Mesenchymal stem cell (in vitro differentiated cells and primary cell): ENCODE measurements at regions not wholly inside any gene's neighbourhood (a gene's known extent, or its start where the extent isn't known, plus 50 kb on each side); places are given as distances from the start of the nearest gene placed in this dataset.

Experiments
- DNase-seq: peaks from one replicate; pipeline ENCODE4 v3.0.0-alpha.2; 2013
- H2AFZ ChIP-seq: one replicate; pipeline ENCODE4 v1.6.1; 2013; ENCODE audit warnings: low read depth, mild to moderate bottlenecking, control low read depth, inconsistent platforms, low read length, moderate library complexity
- H2AK5ac ChIP-seq: 2 replicates; pipeline ENCODE4 v1.6.1; 2013; ENCODE audit warnings: low read length, moderate library complexity, mild to moderate bottlenecking, inconsistent platforms; ENCODE audit not compliant: severe bottlenecking
- H2BK120ac ChIP-seq: one replicate; pipeline ENCODE4 v1.6.1; 2013; ENCODE audit warnings: low read depth, mild to moderate bottlenecking, inconsistent platforms, low read length, moderate library complexity
- H2BK12ac ChIP-seq, 2 experiments: one replicate each; pipeline ENCODE4 v1.6.1; 2013; ENCODE audit warnings: inconsistent platforms in 2 of 2, low read length in 2 of 2, mild to moderate bottlenecking in 2 of 2, moderate library complexity in 2 of 2, control low read depth in 1 of 2
- H2BK15ac ChIP-seq: one replicate; pipeline ENCODE4 v1.6.1; 2013; ENCODE audit warnings: mild to moderate bottlenecking, low read depth, inconsistent platforms; ENCODE audit not compliant: poor library complexity, severe bottlenecking
- H2BK5ac ChIP-seq: 2 replicates; pipeline ENCODE4 v1.6.1; 2013; ENCODE audit warnings: low read depth, mild to moderate bottlenecking, low read length, control low read depth, inconsistent platforms; ENCODE audit not compliant: poor library complexity, severe bottlenecking
- H3K14ac ChIP-seq, 2 experiments: one replicate each; pipeline ENCODE4 v1.6.1; 2013; ENCODE audit warnings: inconsistent platforms in 2 of 2, low read length in 2 of 2, control low read depth in 1 of 2, mild to moderate bottlenecking in 1 of 2, moderate library complexity in 1 of 2
- H3K18ac ChIP-seq, 2 experiments: one replicate each; pipeline ENCODE4 v1.6.1; 2013; ENCODE audit warnings: inconsistent platforms in 2 of 2, low read length in 2 of 2, control low read depth in 1 of 2, low read depth in 1 of 2, mild to moderate bottlenecking in 1 of 2
- H3K23ac ChIP-seq, 2 experiments: one replicate each; pipeline ENCODE4 v1.6.1; 2013; ENCODE audit warnings: inconsistent platforms in 2 of 2, low read length in 2 of 2, mild to moderate bottlenecking in 2 of 2, moderate library complexity in 2 of 2, control low read depth in 1 of 2
- H3K27ac ChIP-seq: 2 replicates; pipeline ENCODE4 v1.5.1; 2013; ENCODE audit warnings: mild to moderate bottlenecking, moderate library complexity, low read length, control low read depth, inconsistent platforms; ENCODE audit not compliant: poor library complexity, severe bottlenecking
- H3K27me3 ChIP-seq, 2 experiments: 2 replicates each; pipeline versions ENCODE4 v1.6.1 to v1.7.0; 2013; ENCODE audit warnings: low read length in 2 of 2, mild to moderate bottlenecking in 2 of 2, moderate library complexity in 2 of 2, control low read depth in 1 of 2, inconsistent platforms in 1 of 2; ENCODE audit not compliant: control insufficient read depth in 1 of 2, insufficient read depth in 1 of 2
- H3K36me3 ChIP-seq, 2 experiments: 2 replicates each; pipeline versions ENCODE4 v1.6.1 to v1.7.0; 2013; ENCODE audit warnings: low read length in 2 of 2, control low read depth in 1 of 2, inconsistent platforms in 1 of 2, low read depth in 1 of 2, mild to moderate bottlenecking in 1 of 2; ENCODE audit not compliant: insufficient read depth in 2 of 2, control insufficient read depth in 1 of 2
- H3K4ac ChIP-seq, 2 experiments: one replicate each; pipeline ENCODE4 v1.6.1; 2013; ENCODE audit warnings: inconsistent platforms in 2 of 2, low read length in 2 of 2, mild to moderate bottlenecking in 2 of 2, moderate library complexity in 2 of 2, control low read depth in 1 of 2, low read depth in 1 of 2
- H3K4me1 ChIP-seq: 2 replicates; pipeline ENCODE4 v1.6.1; 2013; ENCODE audit warnings: low read depth, low read length, control low read depth; ENCODE audit not compliant: control insufficient read depth, insufficient read depth
- H3K4me2 ChIP-seq: 2 replicates; pipeline ENCODE4 v1.6.1; 2013; ENCODE audit warnings: low read length, mild to moderate bottlenecking, inconsistent platforms; ENCODE audit not compliant: poor library complexity, severe bottlenecking
- H3K4me3 ChIP-seq, 2 experiments: 2 replicates each; pipeline versions ENCODE4 v1.5.1 to v1.7.0; 2013; ENCODE audit warnings: low read length in 2 of 2, mild to moderate bottlenecking in 2 of 2, control low read depth in 1 of 2, low read depth in 1 of 2; ENCODE audit not compliant: insufficient read depth in 1 of 2
- H3K79me1 ChIP-seq: replicated peaks from 2 replicates; pipeline ENCODE4 v1.6.1; 2013; ENCODE audit warnings: mild to moderate bottlenecking, control low read depth, low read length, inconsistent platforms; ENCODE audit not compliant: poor library complexity, severe bottlenecking
- H3K9ac ChIP-seq: 2 replicates; pipeline ENCODE4 v1.7.0; 2013; ENCODE audit warnings: mild to moderate bottlenecking, low read length, moderate library complexity
- H3K9me3 ChIP-seq: 2 replicates; pipeline ENCODE4 v1.7.0; 2013; ENCODE audit warnings: mild to moderate bottlenecking, low read length; ENCODE audit not compliant: control insufficient read depth
- H4K8ac ChIP-seq: one replicate; pipeline ENCODE4 v1.6.1; 2013; ENCODE audit warnings: inconsistent platforms, mild to moderate bottlenecking, low read length, moderate library complexity
- H4K91ac ChIP-seq: one replicate; pipeline ENCODE4 v1.6.1; 2013; ENCODE audit warnings: mild to moderate bottlenecking, low read length, inconsistent platforms
- WGBS: methylation state at CpG from one replicate; pipeline ENCODE4 v1.1.7; 2013; ENCODE audit warnings: mixed read lengths; 5-methylcytosine and 5-hydroxymethylcytosine counted together

- no peak overlapping the region for H4K91ac ChIP-seq
- no peak overlapping the region for H3K4ac ChIP-seq
- H2BK12ac ChIP-seq, result no peak overlapping the region
- no peaks in the 10 kb centered on the region for H3K36me3 ChIP-seq
- no peak overlapping the region for H2BK15ac ChIP-seq
- no peak overlapping the region for H3K27ac ChIP-seq
- H3K9ac ChIP-seq, result no peak overlapping the region
- WGBS, result no CpG with 5 or more reads among the region's 2 CpGs
- H2BK120ac ChIP-seq, result no peak overlapping the region
- H3K23ac ChIP-seq, result no peak overlapping the region
- DNase-seq, result no peak
- H3K4me3 ChIP-seq, result no peak overlapping the region
- H3K27me3 ChIP-seq, result peaks cover 0 to 7% of the 10 kb centered on the region in 2 experiments
- no peak overlapping the region for H2AFZ ChIP-seq
- H3K14ac ChIP-seq, result no peak overlapping the region
- H2AK5ac ChIP-seq, result no peak overlapping the region
- no peak overlapping the region for H2BK5ac ChIP-seq
- H3K9me3 ChIP-seq, result peaks cover 4% of the 10 kb centered on the region
- no peaks in the 10 kb centered on the region for H3K79me1 ChIP-seq
- no peak overlapping the region for H3K18ac ChIP-seq
- H3K4me2 ChIP-seq, result no peak overlapping the region
- H3K4me1 ChIP-seq, result no peaks in the 10 kb centered on the region
- H4K8ac ChIP-seq, result no peak overlapping the region
These were observed 125.3 kb upstream of the FAM9C start for GRCh38 chrX:13169684-13170083.

GRCh38 chrX:13168269-13168668, 123.8 kb upstream of the FAM9C start:
- H3K9ac ChIP-seq, result peak overlapping the region; percentile 60
- no peak overlapping the region for H2AFZ ChIP-seq
- no peak overlapping the region for H4K8ac ChIP-seq
- no peak overlapping the region for H2BK12ac ChIP-seq
- no peak overlapping the region for H2BK15ac ChIP-seq
- no peaks in the 10 kb centered on the region for H3K79me1 ChIP-seq
- DNase-seq, result no peak
- H3K4ac ChIP-seq, result no peak overlapping the region
- H3K27ac ChIP-seq, result no peak overlapping the region
- H2BK120ac ChIP-seq, result no peak overlapping the region
- no peak overlapping the region for H4K91ac ChIP-seq
- H3K4me2 ChIP-seq, result no peak overlapping the region
- H3K4me1 ChIP-seq, result no peaks in the 10 kb centered on the region
- H3K23ac ChIP-seq, result no peak overlapping the region
- no peak overlapping the region for H2AK5ac ChIP-seq
- H3K36me3 ChIP-seq, result no peaks in the 10 kb centered on the region
- H3K9me3 ChIP-seq, result peaks cover 4% of the 10 kb centered on the region
- no peak overlapping the region for H3K14ac ChIP-seq
- no peak overlapping the region for H3K18ac ChIP-seq
- 96% methylated on average over 3 of the region's 5 CpGs for WGBS
- no peak overlapping the region for H3K4me3 ChIP-seq
- peaks cover 0 to 4% of the 10 kb centered on the region in 2 experiments for H3K27me3 ChIP-seq
- H2BK5ac ChIP-seq, result no peak overlapping the region

GRCh38 chrX:13167481-13168231, 123.2 kb upstream of the FAM9C start:
- peak; percentile 33 for DNase-seq
- Histone ChIP-seq H2AK5ac (no peak overlapping the region), H3K23ac (no peak overlapping the region)

GRCh38 chrX:13165266-13166189, 121.1 kb upstream of the FAM9C start:
- Histone ChIP-seq H3K9me3 (peaks cover 4% of the 10 kb centered on the region), H3K27ac (no peak overlapping the region), H3K36me3 (no peaks in the 10 kb centered on the region), H2AK5ac (no peak overlapping the region), H3K14ac (no peak overlapping the region), H3K4me1 (no peaks in the 10 kb centered on the region), H2BK15ac (no peak overlapping the region), H2BK120ac (no peak overlapping the region), H4K8ac (no peak overlapping the region), H3K18ac (no peak overlapping the region), H3K4me2 (no peak overlapping the region), H3K23ac (no peak overlapping the region), H2BK12ac (no peak overlapping the region), H3K4ac (no peak overlapping the region), H3K79me1 (no peaks in the 10 kb centered on the region), H3K4me3 (no peak overlapping the region), H2BK5ac (no peak overlapping the region), H2AFZ (no peak overlapping the region), H3K27me3 (no peaks in the 10 kb centered on the region), H4K91ac (no peak overlapping the region), H3K9ac (peak overlapping the region; percentile 73)
- 75% methylated on average over 1 of the region's 6 CpGs for WGBS
- no peak for DNase-seq

More at GRCh38 chrX:13167481-13168231, 123.2 kb upstream of the FAM9C start:
- H2AFZ ChIP-seq, result no peak overlapping the region
- H3K9me3 ChIP-seq, result peaks cover 4% of the 10 kb centered on the region
- no peak overlapping the region for H3K18ac ChIP-seq
- 72% methylated on average over 4 of the region's 9 CpGs for WGBS
- H2BK12ac ChIP-seq, result no peak overlapping the region
- no peaks in the 10 kb centered on the region for H3K79me1 ChIP-seq
- H2BK5ac ChIP-seq, result no peak overlapping the region
- H4K8ac ChIP-seq, result no peak overlapping the region
- no peak overlapping the region for H3K14ac ChIP-seq
- no peak overlapping the region for H4K91ac ChIP-seq
- no peak overlapping the region for H3K27ac ChIP-seq
- H3K9ac ChIP-seq, result peak overlapping the region; percentile 60
- H3K27me3 ChIP-seq, result no peaks in the 10 kb centered on the region
- H3K36me3 ChIP-seq, result no peaks in the 10 kb centered on the region
- no peaks in the 10 kb centered on the region for H3K4me1 ChIP-seq
- no peak overlapping the region for H3K4ac ChIP-seq
- H3K4me2 ChIP-seq, result no peak overlapping the region
- H3K4me3 ChIP-seq, result no peak overlapping the region
- H2BK120ac ChIP-seq, result no peak overlapping the region
- H2BK15ac ChIP-seq, result no peak overlapping the region
